ENCODE measurements at regions not wholly inside any gene's neighbourhood (a gene's known extent, or its start where the extent isn't known, plus 50 kb on each side); places are given as distances from the start of the nearest gene placed in this dataset.

DNA sequence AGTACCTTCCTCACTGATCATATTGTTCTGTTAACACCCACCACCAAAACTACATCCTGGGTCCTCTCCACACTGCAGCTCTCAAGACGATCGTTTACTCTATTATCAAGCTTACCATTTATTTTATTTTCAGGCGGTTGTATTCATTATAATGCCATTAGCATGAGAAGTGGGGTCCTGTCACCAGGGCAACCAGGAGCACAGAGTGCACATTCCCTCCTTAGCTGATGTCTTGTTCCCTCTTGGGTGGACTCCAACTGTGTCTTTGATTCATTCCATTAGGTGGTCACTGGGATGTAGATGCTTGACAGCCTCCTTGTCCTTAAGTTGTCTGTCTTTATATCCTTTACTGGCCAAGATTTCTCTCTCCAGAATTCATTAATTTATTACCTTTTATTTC, 965.9 kb upstream of the EEF2KMT start:
- Histone ChIP-seq H3K4me1 (ENCODE audit: control insufficient read depth in 2 of 2, insufficient read depth in 2 of 2, low read length in 1 of 2) (no peaks in the 10 kb centered on the region), H3K36me3 (ENCODE audit: control insufficient read depth in 2 of 2, insufficient read depth in 2 of 2, low read length in 1 of 2) (no peaks in the 10 kb centered on the region), H3K27me3 (ENCODE audit: control insufficient read depth in 1 of 2, insufficient read depth in 2 of 2, low read length in 2 of 2) (no peaks in the 10 kb centered on the region), H3K27ac (ENCODE audit: low read depth in 2 of 2, low read length in 1 of 2) (no peak overlapping the region), H3K4me3 (ENCODE audit: low read depth in 1 of 2, low read length in 2 of 2) (no peak overlapping the region), H3K9me3 (ENCODE audit: control insufficient read depth in 2 of 2, insufficient read depth in 1 of 2, low read depth in 1 of 2, low read length in 1 of 2) (no peaks in the 10 kb centered on the region)
- WGBS, 2 donors, result 66 to 79% methylated on average over 3 of the region's 3 CpGs

DNA sequence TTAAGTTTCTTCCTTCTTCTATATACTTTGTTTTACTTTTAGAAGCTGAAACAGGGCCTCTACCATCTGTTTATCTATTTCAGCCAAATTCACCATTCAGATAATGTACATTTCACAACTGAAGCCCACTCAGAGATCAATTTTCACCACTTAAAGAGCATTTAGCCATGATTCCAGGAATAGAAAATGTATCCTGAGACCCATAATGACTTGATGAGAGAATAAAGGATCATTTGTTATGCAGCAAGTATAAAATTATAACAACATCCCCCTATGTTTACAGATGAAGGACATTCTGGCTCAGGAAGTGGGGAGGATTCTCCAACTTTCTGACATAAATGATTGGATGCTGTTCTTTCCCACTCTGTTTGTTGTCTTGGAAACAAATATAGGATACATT, 962.1 kb upstream of the EEF2KMT start:
- no peaks in the 10 kb centered on the region for H3K9me3 ChIP-seq (ENCODE audit: control insufficient read depth in 2 of 2, insufficient read depth in 1 of 2, low read depth in 1 of 2, low read length in 1 of 2)
- H3K27ac ChIP-seq (ENCODE audit: low read depth in 2 of 2, low read length in 1 of 2), result no peak overlapping the region
- no peaks in the 10 kb centered on the region for H3K4me1 ChIP-seq (ENCODE audit: control insufficient read depth in 2 of 2, insufficient read depth in 2 of 2, low read length in 1 of 2)
- no peaks in the 10 kb centered on the region for H3K27me3 ChIP-seq (ENCODE audit: control insufficient read depth in 1 of 2, insufficient read depth in 2 of 2, low read length in 2 of 2)
- H3K4me3 ChIP-seq (ENCODE audit: low read depth in 1 of 2, low read length in 2 of 2), result no peak overlapping the region
- H3K36me3 ChIP-seq (ENCODE audit: control insufficient read depth in 2 of 2, insufficient read depth in 2 of 2, low read length in 1 of 2), result no peaks in the 10 kb centered on the region

DNA sequence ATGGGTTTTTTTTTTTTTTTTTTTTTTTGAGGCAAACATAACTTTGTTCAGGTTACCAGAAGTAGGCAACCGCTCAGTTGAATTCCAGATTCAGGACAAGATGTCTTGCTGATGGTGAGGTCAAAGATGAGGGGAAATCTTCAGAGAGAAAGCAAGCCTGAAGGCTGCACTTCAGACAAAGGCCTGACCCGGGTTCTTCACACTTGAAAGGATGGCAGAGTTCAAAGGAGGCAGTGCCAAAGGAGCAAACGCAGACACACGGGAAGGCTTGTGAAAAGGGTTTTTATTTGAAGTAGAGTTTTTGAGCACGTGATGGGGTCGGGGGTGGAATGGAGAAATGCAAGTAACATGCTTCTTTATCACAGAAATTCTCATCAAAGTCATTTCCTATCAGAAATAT, 960.2 kb upstream of the EEF2KMT start:
- no peaks in the 10 kb centered on the region for H3K9me3 ChIP-seq (ENCODE audit: control insufficient read depth in 2 of 2, insufficient read depth in 1 of 2, low read depth in 1 of 2, low read length in 1 of 2)
- H3K4me3 ChIP-seq (ENCODE audit: low read depth in 1 of 2, low read length in 2 of 2), result no peak overlapping the region
- H3K4me1 ChIP-seq (ENCODE audit: control insufficient read depth in 2 of 2, insufficient read depth in 2 of 2, low read length in 1 of 2), result no peaks in the 10 kb centered on the region
- no peak overlapping the region for H3K27ac ChIP-seq (ENCODE audit: low read depth in 2 of 2, low read length in 1 of 2)
- H3K36me3 ChIP-seq (ENCODE audit: control insufficient read depth in 2 of 2, insufficient read depth in 2 of 2, low read length in 1 of 2), result no peaks in the 10 kb centered on the region
- H3K27me3 ChIP-seq (ENCODE audit: control insufficient read depth in 1 of 2, insufficient read depth in 2 of 2, low read length in 2 of 2), result no peaks in the 10 kb centered on the region
- 36 to 46% methylated on average over 6 of the region's 6 CpGs for WGBS, 2 donors

DNA sequence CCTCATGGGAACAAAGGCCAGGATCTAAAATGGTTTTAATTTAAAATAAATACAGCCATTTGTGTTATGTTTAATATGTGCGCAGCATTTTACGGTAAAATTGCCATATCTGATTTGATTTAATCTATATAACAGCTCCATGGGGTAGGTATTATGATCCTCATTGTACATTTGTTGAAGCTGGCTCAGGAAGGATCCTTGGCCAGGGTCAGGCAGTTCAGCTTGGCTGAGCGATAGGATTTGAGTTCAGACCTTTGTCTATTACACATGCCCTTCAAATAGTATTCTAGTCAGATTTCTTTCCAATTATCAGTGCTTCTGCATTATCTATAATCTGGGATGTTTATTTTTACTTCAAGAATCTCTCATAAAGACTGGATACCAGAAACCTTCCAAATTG, 950.4 kb upstream of the EEF2KMT start:
- H3K4me3 ChIP-seq (ENCODE audit: low read depth in 1 of 2, low read length in 2 of 2), result no peak overlapping the region
- no peaks in the 10 kb centered on the region for H3K4me1 ChIP-seq (ENCODE audit: control insufficient read depth in 2 of 2, insufficient read depth in 2 of 2, low read length in 1 of 2)
- H3K36me3 ChIP-seq (ENCODE audit: control insufficient read depth in 2 of 2, insufficient read depth in 2 of 2, low read length in 1 of 2), result no peaks in the 10 kb centered on the region
- H3K27ac ChIP-seq (ENCODE audit: low read depth in 2 of 2, low read length in 1 of 2), result no peak overlapping the region
- H3K9me3 ChIP-seq (ENCODE audit: control insufficient read depth in 2 of 2, insufficient read depth in 1 of 2, low read depth in 1 of 2, low read length in 1 of 2), result no peaks in the 10 kb centered on the region
- WGBS, 2 donors, result 94% methylated on average over 3 of the region's 3 CpGs
- no peaks in the 10 kb centered on the region for H3K27me3 ChIP-seq (ENCODE audit: control insufficient read depth in 1 of 2, insufficient read depth in 2 of 2, low read length in 2 of 2)

DNA sequence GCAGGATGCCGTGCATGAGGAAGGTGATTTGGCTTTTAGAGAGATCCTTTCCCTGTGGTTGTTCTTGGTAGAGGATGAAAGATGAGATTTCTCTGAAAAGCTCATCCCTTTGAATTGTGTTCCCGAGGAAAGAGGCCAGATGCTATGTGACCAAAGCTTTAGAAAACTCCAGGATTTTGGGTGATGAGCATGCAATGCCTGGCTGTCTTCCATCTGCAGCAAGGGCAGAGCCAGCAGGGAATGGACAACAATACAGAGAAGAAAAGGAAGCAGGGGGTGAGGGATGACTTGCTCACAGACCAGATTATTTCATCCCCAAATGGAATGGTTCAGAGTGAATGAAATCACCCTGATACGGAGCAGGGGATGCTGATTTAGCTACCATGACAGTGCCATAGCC, 949.7 kb upstream of the EEF2KMT start:
- Histone ChIP-seq H3K4me1 (ENCODE audit: control insufficient read depth in 2 of 2, insufficient read depth in 2 of 2, low read length in 1 of 2) (no peaks in the 10 kb centered on the region), H3K36me3 (ENCODE audit: control insufficient read depth in 2 of 2, insufficient read depth in 2 of 2, low read length in 1 of 2) (no peaks in the 10 kb centered on the region), H3K9me3 (ENCODE audit: control insufficient read depth in 2 of 2, insufficient read depth in 1 of 2, low read depth in 1 of 2, low read length in 1 of 2) (no peaks in the 10 kb centered on the region), H3K27ac (ENCODE audit: low read depth in 2 of 2, low read length in 1 of 2) (no peak overlapping the region), H3K4me3 (ENCODE audit: low read depth in 1 of 2, low read length in 2 of 2) (no peak overlapping the region), H3K27me3 (ENCODE audit: control insufficient read depth in 1 of 2, insufficient read depth in 2 of 2, low read length in 2 of 2) (no peaks in the 10 kb centered on the region)
- WGBS, 2 donors, result 67 to 75% methylated on average over 3 of the region's 3 CpGs

DNA sequence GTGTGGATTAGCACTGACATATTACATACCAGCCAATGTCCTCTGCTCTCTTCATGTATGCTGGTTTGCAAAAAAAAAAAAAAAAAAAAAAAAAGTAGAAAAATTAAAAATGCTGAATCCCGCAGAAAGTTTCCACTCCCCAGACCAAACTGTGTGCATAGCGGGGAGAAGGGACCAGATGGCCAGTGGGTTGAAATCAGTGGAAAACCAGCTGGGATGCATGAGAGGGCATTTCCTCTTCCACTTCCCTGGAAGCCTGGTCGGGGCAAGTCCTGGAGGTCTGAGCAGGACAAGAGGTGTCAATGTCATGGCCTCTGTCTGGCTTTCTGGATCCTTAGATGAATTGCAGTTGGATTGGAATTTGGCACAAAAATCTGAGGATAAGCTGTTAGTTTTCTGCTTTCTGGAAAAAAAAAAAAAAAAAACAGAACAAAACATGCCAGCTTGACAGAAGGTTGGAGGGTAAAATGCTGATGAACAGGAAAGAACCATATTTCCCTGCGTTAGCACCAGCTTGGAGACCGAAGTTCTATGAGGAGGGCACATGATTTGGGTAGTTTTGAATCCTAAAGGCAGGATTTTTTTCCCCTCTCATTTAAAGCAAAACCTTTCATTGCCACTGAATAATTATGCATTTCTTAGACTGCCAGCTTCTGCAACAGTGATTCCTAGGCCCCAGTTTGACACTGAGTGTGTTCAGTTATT, 941.5 kb upstream of the EEF2KMT start:
- Histone ChIP-seq H3K9me3 (ENCODE audit: control insufficient read depth in 2 of 2, insufficient read depth in 1 of 2, low read depth in 1 of 2, low read length in 1 of 2) (no peaks in the 10 kb centered on the region), H3K27ac (ENCODE audit: low read depth in 2 of 2, low read length in 1 of 2) (no peak overlapping the region), H3K4me1 (ENCODE audit: control insufficient read depth in 2 of 2, insufficient read depth in 2 of 2, low read length in 1 of 2) (no peaks in the 10 kb centered on the region), H3K36me3 (ENCODE audit: control insufficient read depth in 2 of 2, insufficient read depth in 2 of 2, low read length in 1 of 2) (no peaks in the 10 kb centered on the region), H3K27me3 (ENCODE audit: control insufficient read depth in 1 of 2, insufficient read depth in 2 of 2, low read length in 2 of 2) (no peaks in the 10 kb centered on the region), H3K4me3 (ENCODE audit: low read depth in 1 of 2, low read length in 2 of 2) (no peak overlapping the region)
- 82 to 87% methylated on average over 5 of the region's 5 CpGs for WGBS, 2 donors

DNA sequence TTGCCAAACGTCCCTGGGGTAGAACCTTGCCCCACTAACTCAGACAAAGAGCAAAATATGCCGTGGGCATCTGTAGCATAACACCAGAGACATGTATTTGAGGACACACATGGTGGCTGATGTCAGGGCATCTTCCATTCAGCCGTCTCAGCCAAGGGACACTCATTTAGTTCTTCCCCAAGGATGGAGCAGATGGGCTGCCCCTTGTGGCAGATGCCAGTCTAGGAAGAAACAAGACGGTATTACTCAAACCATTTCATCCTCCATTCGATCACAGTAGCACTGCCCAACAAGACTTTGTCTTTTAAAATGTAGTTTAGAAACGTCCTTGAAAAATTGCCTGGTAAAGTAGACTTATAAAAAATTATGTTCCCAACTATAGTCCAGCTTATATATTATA, 937.6 kb upstream of the EEF2KMT start:
- 61 to 66% methylated on average over 6 of the region's 6 CpGs for WGBS, 2 donors
- Histone ChIP-seq H3K4me3 (ENCODE audit: low read depth in 1 of 2, low read length in 2 of 2) (no peak overlapping the region), H3K36me3 (ENCODE audit: control insufficient read depth in 2 of 2, insufficient read depth in 2 of 2, low read length in 1 of 2) (no peaks in the 10 kb centered on the region), H3K4me1 (ENCODE audit: control insufficient read depth in 2 of 2, insufficient read depth in 2 of 2, low read length in 1 of 2) (no peaks in the 10 kb centered on the region), H3K27ac (ENCODE audit: low read depth in 2 of 2, low read length in 1 of 2) (no peak overlapping the region), H3K27me3 (ENCODE audit: control insufficient read depth in 1 of 2, insufficient read depth in 2 of 2, low read length in 2 of 2) (no peaks in the 10 kb centered on the region), H3K9me3 (ENCODE audit: control insufficient read depth in 2 of 2, insufficient read depth in 1 of 2, low read depth in 1 of 2, low read length in 1 of 2) (no peaks in the 10 kb centered on the region)

DNA sequence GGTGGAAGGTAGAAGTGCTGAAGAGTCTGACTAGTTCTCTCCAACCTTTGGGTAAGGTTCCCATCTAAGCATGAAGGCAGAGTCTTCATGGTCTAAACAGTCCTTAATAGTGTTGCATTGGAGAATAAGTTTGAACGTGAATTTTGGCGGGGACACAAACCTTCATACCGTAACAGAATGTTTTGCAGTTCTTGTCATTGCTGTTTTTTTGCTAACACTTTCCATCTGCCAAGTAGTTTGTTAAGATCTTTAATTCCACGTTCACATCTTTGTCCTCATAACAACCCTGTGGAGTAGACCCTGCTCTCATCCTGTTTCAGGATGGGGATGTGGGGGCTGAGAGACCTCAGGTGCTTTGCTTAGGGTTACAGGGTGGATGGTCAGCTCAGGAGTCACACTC, 936.9 kb upstream of the EEF2KMT start:
- Histone ChIP-seq H3K4me1 (ENCODE audit: control insufficient read depth in 2 of 2, insufficient read depth in 2 of 2, low read length in 1 of 2) (no peaks in the 10 kb centered on the region), H3K27me3 (ENCODE audit: control insufficient read depth in 1 of 2, insufficient read depth in 2 of 2, low read length in 2 of 2) (no peaks in the 10 kb centered on the region), H3K4me3 (ENCODE audit: low read depth in 1 of 2, low read length in 2 of 2) (no peak overlapping the region), H3K36me3 (ENCODE audit: control insufficient read depth in 2 of 2, insufficient read depth in 2 of 2, low read length in 1 of 2) (no peaks in the 10 kb centered on the region), H3K9me3 (ENCODE audit: control insufficient read depth in 2 of 2, insufficient read depth in 1 of 2, low read depth in 1 of 2, low read length in 1 of 2) (no peaks in the 10 kb centered on the region), H3K27ac (ENCODE audit: low read depth in 2 of 2, low read length in 1 of 2) (no peak overlapping the region)
- 82 to 88% methylated on average over 4 of the region's 4 CpGs for WGBS, 2 donors

DNA sequence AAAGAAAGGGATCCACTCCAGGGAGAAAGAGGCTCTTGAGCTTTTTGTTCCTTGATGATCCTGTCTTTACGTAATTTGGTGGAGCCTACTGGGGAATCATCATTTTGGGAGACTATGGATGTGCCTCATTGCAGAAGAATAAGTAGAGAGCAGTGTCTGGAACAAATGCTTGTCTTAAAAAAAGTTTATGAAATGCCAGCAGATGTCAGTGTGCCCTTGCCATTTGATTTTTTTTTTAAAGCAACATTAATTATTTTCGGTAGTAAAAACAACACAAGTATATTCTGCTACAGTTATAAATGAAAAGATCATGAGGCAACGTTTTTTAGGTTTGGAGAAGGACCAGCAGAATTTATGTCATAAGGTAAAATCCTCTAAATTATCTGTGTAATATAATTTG, 934.8 kb upstream of the EEF2KMT start:
- H3K27ac ChIP-seq (ENCODE audit: low read depth in 2 of 2, low read length in 1 of 2), result no peak overlapping the region
- 39 to 41% methylated on average over 3 of the region's 3 CpGs for WGBS, 2 donors
- H3K4me3 ChIP-seq (ENCODE audit: low read depth in 1 of 2, low read length in 2 of 2), result no peak overlapping the region
- no peaks in the 10 kb centered on the region for H3K4me1 ChIP-seq (ENCODE audit: control insufficient read depth in 2 of 2, insufficient read depth in 2 of 2, low read length in 1 of 2)
- no peaks in the 10 kb centered on the region for H3K36me3 ChIP-seq (ENCODE audit: control insufficient read depth in 2 of 2, insufficient read depth in 2 of 2, low read length in 1 of 2)
- no peaks in the 10 kb centered on the region for H3K9me3 ChIP-seq (ENCODE audit: control insufficient read depth in 2 of 2, insufficient read depth in 1 of 2, low read depth in 1 of 2, low read length in 1 of 2)
- H3K27me3 ChIP-seq (ENCODE audit: control insufficient read depth in 1 of 2, insufficient read depth in 2 of 2, low read length in 2 of 2), result no peaks in the 10 kb centered on the region

DNA sequence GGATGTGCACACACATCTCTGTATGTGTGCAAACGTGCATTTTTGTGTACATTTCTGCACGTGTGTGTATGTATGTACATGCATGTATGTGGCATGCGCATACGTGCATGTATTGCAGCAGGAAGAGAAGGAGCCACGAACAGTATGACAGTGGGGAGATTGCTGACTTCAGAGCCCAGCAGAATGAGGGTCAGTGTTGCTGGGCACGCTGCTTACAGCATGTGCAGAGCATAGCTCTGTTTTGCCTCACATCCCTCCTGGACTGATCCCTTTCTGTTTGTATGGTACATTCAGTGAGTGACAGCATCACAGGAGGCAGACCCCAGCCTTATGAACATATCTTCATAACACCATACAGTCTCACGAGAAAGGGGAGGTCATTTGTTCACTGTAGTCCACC, 934.0 kb upstream of the EEF2KMT start:
- Histone ChIP-seq H3K4me3 (ENCODE audit: low read depth in 1 of 2, low read length in 2 of 2) (no peak overlapping the region), H3K36me3 (ENCODE audit: control insufficient read depth in 2 of 2, insufficient read depth in 2 of 2, low read length in 1 of 2) (no peaks in the 10 kb centered on the region), H3K27me3 (ENCODE audit: control insufficient read depth in 1 of 2, insufficient read depth in 2 of 2, low read length in 2 of 2) (no peaks in the 10 kb centered on the region), H3K9me3 (ENCODE audit: control insufficient read depth in 2 of 2, insufficient read depth in 1 of 2, low read depth in 1 of 2, low read length in 1 of 2) (no peaks in the 10 kb centered on the region), H3K4me1 (ENCODE audit: control insufficient read depth in 2 of 2, insufficient read depth in 2 of 2, low read length in 1 of 2) (no peaks in the 10 kb centered on the region), H3K27ac (ENCODE audit: low read depth in 2 of 2, low read length in 1 of 2) (no peak overlapping the region)
- WGBS, 2 donors, result 39 to 41% methylated on average over 7 of the region's 7 CpGs

All from esophagus (tissue), 2 donors.